Fibroblast of mammary gland (primary cell): ENCODE measurements at regions not wholly inside any gene's neighbourhood (a gene's known extent, or its start where the extent isn't known, plus 50 kb on each side); places are given as distances from the start of the nearest gene placed in this dataset.

Experiments
- DNase-seq: peaks from one replicate; pipeline ENCODE4 v3.0.0-alpha.2; 2010; ENCODE audit warnings: low read depth
- H3K4me3 ChIP-seq: 2 replicates; pipeline ENCODE4 v1.5.1; 2011; ENCODE audit warnings: low read depth, mild to moderate bottlenecking, low read length, moderate library complexity; ENCODE audit not compliant: control insufficient read depth
- CTCF ChIP-seq: conservative IDR thresholded peaks from 2 replicates; pipeline ENCODE4 v1.5.1; 2011; ENCODE audit warnings: low read depth, low read length, inconsistent platforms; ENCODE audit not compliant: control insufficient read depth, insufficient read depth

- DNase-seq: no peak
- no peak overlapping the region for H3K4me3 ChIP-seq
- TF ChIP-seq CTCF: no peak
Observed at GRCh38 chr18:51721388-51721787, 523.9 kb upstream of the MEX3C start.

GRCh38 chr18:51721996-51722395, 524.5 kb upstream of the MEX3C start:
- TF ChIP-seq CTCF: no peak
- no peak overlapping the region for H3K4me3 ChIP-seq
- DNase-seq: no peak

GRCh38 chr18:51724790-51725721, 527.6 kb upstream of the MEX3C start:
- no peak for TF ChIP-seq CTCF
- peak; percentile 3 for DNase-seq
- no peak overlapping the region for H3K4me3 ChIP-seq

- TF ChIP-seq CTCF: no peak
- DNase-seq: no peak
- no peak overlapping the region for H3K4me3 ChIP-seq
Observed at GRCh38 chr18:51726614-51727013, 529.1 kb upstream of the MEX3C start.

- DNase-seq: no peak
- no peak overlapping the region for H3K4me3 ChIP-seq
- no peak for TF ChIP-seq CTCF
Observed at GRCh38 chr18:51727780-51728179, 530.3 kb upstream of the MEX3C start.

GRCh38 chr18:51731070-51731469, 533.6 kb upstream of the MEX3C start:
- no peak for TF ChIP-seq CTCF
- DNase-seq: no peak
- no peak overlapping the region for H3K4me3 ChIP-seq
